GM12891 (cell line): ENCODE measurements at regions not wholly inside any gene's neighbourhood (a gene's known extent, or its start where the extent isn't known, plus 50 kb on each side); places are given as distances from the start of the nearest gene placed in this dataset.

Experiments used
- PAX5 ChIP-seq: IDR thresholded peaks from 2 replicates; pipeline ENCODE4 v1.6.1; 2011; ENCODE audit warnings: low read length, moderate library complexity, mild to moderate bottlenecking; ENCODE audit not compliant: insufficient read depth, severe bottlenecking
- POLR2A ChIP-seq: IDR thresholded peaks from 2 replicates; pipeline ENCODE4 v1.6.1; 2011; ENCODE audit warnings: low read depth, low read length, control low read depth
- POLR2AphosphoS5 ChIP-seq: IDR thresholded peaks from 2 replicates; pipeline ENCODE4 v1.6.1; 2011; ENCODE audit warnings: low read depth, low read length, control low read depth
- POU2F2 ChIP-seq: IDR thresholded peaks from 2 replicates; pipeline ENCODE4 v1.6.1; 2011; ENCODE audit warnings: low read depth, mild to moderate bottlenecking, control low read depth, low read length, moderate library complexity
- SPI1 ChIP-seq: IDR thresholded peaks from 2 replicates; pipeline ENCODE4 v1.6.1; 2011; ENCODE audit warnings: low read depth, low read length, control low read depth
- TAF1 ChIP-seq: IDR thresholded peaks from 2 replicates; pipeline ENCODE4 v1.6.1; 2011; ENCODE audit warnings: low read depth, low read length, control low read depth

- TF ChIP-seq TAF1, result no peak
- no peak for TF ChIP-seq POLR2A
- no peak for TF ChIP-seq POLR2AphosphoS5
- no peak for TF ChIP-seq SPI1
- no peak for TF ChIP-seq PAX5
- no peak for TF ChIP-seq POU2F2
Observed at GRCh38 chr5:72682561-72682960, 133.9 kb upstream of the TNPO1 start.
